ENCODE measurements at regions not wholly inside any gene's neighbourhood (a gene's known extent, or its start where the extent isn't known, plus 50 kb on each side); places are given as distances from the start of the nearest gene placed in this dataset.
A peak's percentile ranks its signal among the peaks of the same experiment; 100 is the strongest.

- Histone ChIP-seq H3K4me3 (ENCODE audit: insufficient read depth in 1 of 2, low read depth in 1 of 2, low read length in 2 of 2) (no peak overlapping the region), H3K79me1 (replicated peaks; ENCODE audit: low read length, poor library complexity, severe bottlenecking) (no peaks in the 10 kb centered on the region), H2BK5ac (ENCODE audit: low read depth, low read length, poor library complexity, severe bottlenecking) (no peak overlapping the region), H2BK15ac (ENCODE audit: low read depth, poor library complexity, severe bottlenecking) (no peak overlapping the region), H3K14ac (ENCODE audit: low read length in 2 of 2) (no peak overlapping the region), H3K27me3 (ENCODE audit: control insufficient read depth in 1 of 2, insufficient read depth in 1 of 2, low read length in 2 of 2) (peaks cover 0 to 4% of the 10 kb centered on the region in 2 experiments), H2AK5ac (ENCODE audit: low read length, severe bottlenecking) (no peak overlapping the region), H3K4me1 (ENCODE audit: control insufficient read depth, insufficient read depth, low read depth, low read length) (no peaks in the 10 kb centered on the region), H3K36me3 (ENCODE audit: control insufficient read depth in 1 of 2, insufficient read depth in 2 of 2, low read depth in 1 of 2, low read length in 2 of 2) (no peaks in the 10 kb centered on the region), H3K9ac (ENCODE audit: low read length) (no peak overlapping the region), H2BK120ac (ENCODE audit: low read depth, low read length) (no peak overlapping the region), H3K4me2 (ENCODE audit: low read length, poor library complexity, severe bottlenecking) (no peak overlapping the region), H3K27ac (ENCODE audit: low read length, poor library complexity, severe bottlenecking) (no peak overlapping the region), H3K23ac (ENCODE audit: low read length in 2 of 2) (no peak overlapping the region), H4K8ac (ENCODE audit: low read length) (no peak overlapping the region), H2BK12ac (ENCODE audit: low read length in 2 of 2) (no peak overlapping the region), H3K18ac (ENCODE audit: low read depth in 1 of 2, low read length in 2 of 2) (no peak overlapping the region), H3K4ac (ENCODE audit: low read depth in 1 of 2, low read length in 2 of 2) (no peak overlapping the region), H2AFZ (ENCODE audit: low read depth, low read length) (no peak overlapping the region), H4K91ac (ENCODE audit: low read length) (no peak overlapping the region), H3K9me3 (ENCODE audit: control insufficient read depth, low read length) (no peaks in the 10 kb centered on the region)
- no CpG with 5 or more reads among the region's 4 CpGs for WGBS
- no peak for DNase-seq
These were observed 172.7 kb downstream of the KLF5 start for GRCh38 chr13:73231471-73231870.

- Histone ChIP-seq H2BK5ac (ENCODE audit: low read depth, low read length, poor library complexity, severe bottlenecking) (no peak overlapping the region), H3K79me1 (replicated peaks; ENCODE audit: low read length, poor library complexity, severe bottlenecking) (no peaks in the 10 kb centered on the region), H3K4me3 (ENCODE audit: insufficient read depth in 1 of 2, low read depth in 1 of 2, low read length in 2 of 2) (no peak overlapping the region), H2AFZ (ENCODE audit: low read depth, low read length) (no peak overlapping the region), H2BK15ac (ENCODE audit: low read depth, poor library complexity, severe bottlenecking) (no peak overlapping the region), H3K4me2 (ENCODE audit: low read length, poor library complexity, severe bottlenecking) (no peak overlapping the region), H4K8ac (ENCODE audit: low read length) (no peak overlapping the region), H3K18ac (ENCODE audit: low read depth in 1 of 2, low read length in 2 of 2) (no peak overlapping the region), H4K91ac (ENCODE audit: low read length) (no peak overlapping the region), H3K4ac (ENCODE audit: low read depth in 1 of 2, low read length in 2 of 2) (no peak overlapping the region), H3K23ac (ENCODE audit: low read length in 2 of 2) (no peak overlapping the region), H3K27me3 (ENCODE audit: control insufficient read depth in 1 of 2, insufficient read depth in 1 of 2, low read length in 2 of 2) (peaks cover 0 to 4% of the 10 kb centered on the region in 2 experiments), H3K14ac (ENCODE audit: low read length in 2 of 2) (no peak overlapping the region), H2AK5ac (ENCODE audit: low read length, severe bottlenecking) (no peak overlapping the region), H3K4me1 (ENCODE audit: control insufficient read depth, insufficient read depth, low read depth, low read length) (no peaks in the 10 kb centered on the region), H2BK12ac (ENCODE audit: low read length in 2 of 2) (no peak overlapping the region), H3K27ac (ENCODE audit: low read length, poor library complexity, severe bottlenecking) (no peak overlapping the region), H3K9ac (ENCODE audit: low read length) (no peak overlapping the region), H3K36me3 (ENCODE audit: control insufficient read depth in 1 of 2, insufficient read depth in 2 of 2, low read depth in 1 of 2, low read length in 2 of 2) (no peaks in the 10 kb centered on the region), H3K9me3 (ENCODE audit: control insufficient read depth, low read length) (no peaks in the 10 kb centered on the region), H2BK120ac (ENCODE audit: low read depth, low read length) (no peak overlapping the region)
- no peak for DNase-seq
- WGBS = 91% methylated on average over 3 of the region's 3 CpGs
These were observed 171.9 kb downstream of the KLF5 start for GRCh38 chr13:73230716-73231115.

GRCh38 chr13:73228546-73228945, 169.7 kb downstream of the KLF5 start:
- peak; percentile 23 for DNase-seq
- Histone ChIP-seq H2BK120ac (ENCODE audit: low read depth, low read length) (no peak overlapping the region), H3K4ac (ENCODE audit: low read depth in 1 of 2, low read length in 2 of 2) (no peak overlapping the region), H2AFZ (ENCODE audit: low read depth, low read length) (no peak overlapping the region), H2BK15ac (ENCODE audit: low read depth, poor library complexity, severe bottlenecking) (no peak overlapping the region), H4K8ac (ENCODE audit: low read length) (no peak overlapping the region), H3K9me3 (ENCODE audit: control insufficient read depth, low read length) (no peaks in the 10 kb centered on the region), H3K79me1 (replicated peaks; ENCODE audit: low read length, poor library complexity, severe bottlenecking) (no peaks in the 10 kb centered on the region), H3K27ac (ENCODE audit: low read length, poor library complexity, severe bottlenecking) (no peak overlapping the region), H2BK5ac (ENCODE audit: low read depth, low read length, poor library complexity, severe bottlenecking) (no peak overlapping the region), H2BK12ac (ENCODE audit: low read length in 2 of 2) (no peak overlapping the region), H3K14ac (ENCODE audit: low read length in 2 of 2) (no peak overlapping the region), H2AK5ac (ENCODE audit: low read length, severe bottlenecking) (no peak overlapping the region), H3K4me1 (ENCODE audit: control insufficient read depth, insufficient read depth, low read depth, low read length) (no peaks in the 10 kb centered on the region), H3K23ac (ENCODE audit: low read length in 2 of 2) (no peak overlapping the region), H4K91ac (ENCODE audit: low read length) (no peak overlapping the region), H3K18ac (ENCODE audit: low read depth in 1 of 2, low read length in 2 of 2) (no peak overlapping the region), H3K36me3 (ENCODE audit: control insufficient read depth in 1 of 2, insufficient read depth in 2 of 2, low read depth in 1 of 2, low read length in 2 of 2) (no peaks in the 10 kb centered on the region), H3K4me2 (ENCODE audit: low read length, poor library complexity, severe bottlenecking) (no peak overlapping the region), H3K9ac (ENCODE audit: low read length) (no peak overlapping the region), H3K27me3 (ENCODE audit: control insufficient read depth in 1 of 2, insufficient read depth in 1 of 2, low read length in 2 of 2) (no peaks in the 10 kb centered on the region), H3K4me3 (ENCODE audit: insufficient read depth in 1 of 2, low read depth in 1 of 2, low read length in 2 of 2) (no peak overlapping the region)

- H3K18ac ChIP-seq (ENCODE audit: low read depth in 1 of 2, low read length in 2 of 2) = no peak overlapping the region
- DNase-seq = no peak
- H2BK12ac ChIP-seq (ENCODE audit: low read length in 2 of 2) = no peak overlapping the region
- H3K27ac ChIP-seq (ENCODE audit: low read length, poor library complexity, severe bottlenecking) = no peak overlapping the region
- no peak overlapping the region for H3K4me3 ChIP-seq (ENCODE audit: insufficient read depth in 1 of 2, low read depth in 1 of 2, low read length in 2 of 2)
- no peak overlapping the region for H3K14ac ChIP-seq (ENCODE audit: low read length in 2 of 2)
- no peaks in the 10 kb centered on the region for H3K4me1 ChIP-seq (ENCODE audit: control insufficient read depth, insufficient read depth, low read depth, low read length)
- no peak overlapping the region for H2BK15ac ChIP-seq (ENCODE audit: low read depth, poor library complexity, severe bottlenecking)
- H2BK5ac ChIP-seq (ENCODE audit: low read depth, low read length, poor library complexity, severe bottlenecking) = no peak overlapping the region
- H2AK5ac ChIP-seq (ENCODE audit: low read length, severe bottlenecking) = no peak overlapping the region
- H3K23ac ChIP-seq (ENCODE audit: low read length in 2 of 2) = no peak overlapping the region
- 100% methylated on average over 1 of the region's 1 CpG for WGBS
- H2BK120ac ChIP-seq (ENCODE audit: low read depth, low read length) = no peak overlapping the region
- no peaks in the 10 kb centered on the region for H3K36me3 ChIP-seq (ENCODE audit: control insufficient read depth in 1 of 2, insufficient read depth in 2 of 2, low read depth in 1 of 2, low read length in 2 of 2)
- no peak overlapping the region for H3K4ac ChIP-seq (ENCODE audit: low read depth in 1 of 2, low read length in 2 of 2)
- no peak overlapping the region for H2AFZ ChIP-seq (ENCODE audit: low read depth, low read length)
- no peaks in the 10 kb centered on the region for H3K79me1 ChIP-seq (replicated peaks; ENCODE audit: low read length, poor library complexity, severe bottlenecking)
- no peak overlapping the region for H4K8ac ChIP-seq (ENCODE audit: low read length)
- no peak overlapping the region for H3K4me2 ChIP-seq (ENCODE audit: low read length, poor library complexity, severe bottlenecking)
- H3K9me3 ChIP-seq (ENCODE audit: control insufficient read depth, low read length) = no peaks in the 10 kb centered on the region
- no peak overlapping the region for H4K91ac ChIP-seq (ENCODE audit: low read length)
- H3K27me3 ChIP-seq (ENCODE audit: control insufficient read depth in 1 of 2, insufficient read depth in 1 of 2, low read length in 2 of 2) = no peaks in the 10 kb centered on the region
- H3K9ac ChIP-seq (ENCODE audit: low read length) = no peak overlapping the region
These were observed 167.2 kb downstream of the KLF5 start for GRCh38 chr13:73225990-73226389.

All from mesenchymal stem cell (in vitro differentiated cells and primary cell).